GM06990 (cell line): ENCODE measurements at regions not wholly inside any gene's neighbourhood (a gene's known extent, or its start where the extent isn't known, plus 50 kb on each side); places are given as distances from the start of the nearest gene placed in this dataset.

Experiments used
- DNase-seq: peaks from one replicate; pipeline ENCODE4 v3.0.0-alpha.2; 2011; ENCODE audit not compliant: insufficient read length; ENCODE audit errors: extremely low read depth
- H3K27me3 ChIP-seq: replicated peaks from 2 replicates; pipeline ENCODE4 v1.6.0; 2011; ENCODE audit warnings: low read length; ENCODE audit not compliant: control insufficient read depth, insufficient read depth
- H3K36me3 ChIP-seq: 2 replicates; pipeline ENCODE4 v1.5.1; 2011; ENCODE audit warnings: low read length; ENCODE audit not compliant: control insufficient read depth, insufficient read depth
- H3K4me3 ChIP-seq: replicated peaks from 2 replicates; pipeline ENCODE4 v1.5.1; 2011; ENCODE audit warnings: low read depth, mild to moderate bottlenecking, control low read depth, low read length
- TF ChIP-seq, protein P1 (sequence below): IDR thresholded peaks from 2 replicates; pipeline ENCODE4 v1.5.1; 2011; ENCODE audit warnings: low read length, control low read depth, mild to moderate bottlenecking, inconsistent platforms; ENCODE audit not compliant: insufficient read depth, poor library complexity, severe bottlenecking

DNA sequence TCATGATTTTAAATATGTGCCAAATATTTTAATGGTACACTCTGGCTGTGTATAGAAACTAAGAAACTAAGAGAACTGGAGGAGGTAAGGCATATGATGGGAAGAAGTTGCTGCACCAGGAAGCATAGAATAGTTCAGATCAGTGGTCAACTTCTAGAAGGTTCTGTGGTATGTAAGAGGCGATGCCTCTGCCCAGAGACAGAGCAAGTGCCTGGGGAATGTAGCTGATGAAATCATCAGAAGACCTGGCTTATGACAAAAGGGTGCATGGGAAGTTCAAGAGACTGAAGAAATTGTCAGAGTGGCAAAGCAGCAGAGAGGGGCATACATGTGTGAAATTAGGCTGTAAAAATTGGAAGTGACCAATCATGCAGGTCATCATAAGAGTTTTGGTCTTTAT is 580.8 kb downstream of the BMP2 start:
- Histone ChIP-seq H3K27me3 (no peaks in the 10 kb centered on the region), H3K4me3 (no peak overlapping the region), H3K36me3 (no peaks in the 10 kb centered on the region)
- TF ChIP-seq, protein P1, sequence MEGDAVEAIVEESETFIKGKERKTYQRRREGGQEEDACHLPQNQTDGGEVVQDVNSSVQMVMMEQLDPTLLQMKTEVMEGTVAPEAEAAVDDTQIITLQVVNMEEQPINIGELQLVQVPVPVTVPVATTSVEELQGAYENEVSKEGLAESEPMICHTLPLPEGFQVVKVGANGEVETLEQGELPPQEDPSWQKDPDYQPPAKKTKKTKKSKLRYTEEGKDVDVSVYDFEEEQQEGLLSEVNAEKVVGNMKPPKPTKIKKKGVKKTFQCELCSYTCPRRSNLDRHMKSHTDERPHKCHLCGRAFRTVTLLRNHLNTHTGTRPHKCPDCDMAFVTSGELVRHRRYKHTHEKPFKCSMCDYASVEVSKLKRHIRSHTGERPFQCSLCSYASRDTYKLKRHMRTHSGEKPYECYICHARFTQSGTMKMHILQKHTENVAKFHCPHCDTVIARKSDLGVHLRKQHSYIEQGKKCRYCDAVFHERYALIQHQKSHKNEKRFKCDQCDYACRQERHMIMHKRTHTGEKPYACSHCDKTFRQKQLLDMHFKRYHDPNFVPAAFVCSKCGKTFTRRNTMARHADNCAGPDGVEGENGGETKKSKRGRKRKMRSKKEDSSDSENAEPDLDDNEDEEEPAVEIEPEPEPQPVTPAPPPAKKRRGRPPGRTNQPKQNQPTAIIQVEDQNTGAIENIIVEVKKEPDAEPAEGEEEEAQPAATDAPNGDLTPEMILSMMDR = no peak
- DNase-seq = no peak

DNA sequence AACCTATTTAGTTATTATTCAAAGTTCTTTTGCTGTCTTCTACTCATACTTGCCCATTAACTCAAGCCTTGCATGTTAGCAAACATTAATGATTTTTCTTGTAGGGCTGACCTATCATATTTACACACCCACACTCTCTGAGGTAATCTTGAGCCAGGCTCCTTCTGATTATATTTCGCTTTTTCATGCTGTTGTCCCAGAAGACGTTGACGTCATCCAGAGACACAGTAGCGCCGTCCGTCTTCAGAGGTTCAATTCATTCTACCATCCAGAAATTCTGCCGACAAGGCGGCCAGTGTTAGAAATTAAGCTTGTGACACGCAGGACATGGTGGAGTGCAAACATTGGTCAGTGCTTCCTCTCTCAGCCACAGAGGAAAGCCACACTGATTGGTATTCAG is 584.7 kb downstream of the BMP2 start:
- DNase-seq = no peak

DNA sequence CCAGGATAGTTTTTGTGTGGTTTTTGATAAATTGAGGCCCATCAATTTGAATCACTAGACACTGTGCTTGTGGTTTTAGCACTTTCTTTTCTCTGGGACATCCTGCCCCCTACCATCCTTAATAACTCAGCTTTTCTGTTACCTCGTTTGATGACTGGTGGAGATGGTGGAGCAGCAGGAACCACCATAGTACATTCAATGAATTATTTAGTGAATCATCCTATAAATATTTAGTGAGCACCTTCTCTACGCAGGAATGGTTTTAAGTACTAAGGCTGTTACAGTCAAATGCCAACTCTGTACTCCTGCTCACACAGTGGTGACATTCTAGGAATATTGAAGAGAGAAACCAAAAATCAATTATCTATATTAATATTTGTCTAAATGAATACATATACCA is 585.2 kb downstream of the HAO1 start:
- no peak overlapping the region for H3K4me3 ChIP-seq
- TF ChIP-seq, protein P1 = no peak
- H3K36me3 ChIP-seq = no peaks in the 10 kb centered on the region
- no peak for DNase-seq
- H3K27me3 ChIP-seq = no peaks in the 10 kb centered on the region

More for the DNA sequence above, 584.7 kb downstream of the BMP2 start:
- Histone ChIP-seq H3K36me3 (no peaks in the 10 kb centered on the region), H3K4me3 (no peak overlapping the region), H3K27me3 (no peaks in the 10 kb centered on the region)
- TF ChIP-seq, protein P1 = no peak

DNA sequence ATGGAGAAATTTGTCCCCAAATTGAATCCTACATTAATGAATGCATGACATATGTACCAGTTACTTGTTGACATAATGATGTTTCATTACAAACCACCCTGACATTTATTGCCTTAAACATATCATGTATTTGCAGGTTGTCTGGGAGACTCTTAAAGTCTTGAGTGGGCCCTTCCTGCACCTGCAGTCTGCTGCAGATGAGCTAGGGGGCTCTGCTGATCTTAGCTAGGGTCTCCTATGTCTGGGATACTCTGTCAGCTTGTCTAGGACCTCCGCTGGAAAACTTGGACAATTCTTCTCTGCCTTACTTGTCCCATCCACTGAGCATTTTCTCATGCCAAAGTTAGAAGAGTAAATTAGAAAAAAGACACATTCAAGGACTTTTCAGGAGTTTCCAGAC is 581.6 kb downstream of the HAO1 start:
- H3K4me3 ChIP-seq = no peak overlapping the region
- DNase-seq = no peak
- TF ChIP-seq, protein P1 = no peak
- H3K27me3 ChIP-seq = no peaks in the 10 kb centered on the region
- no peaks in the 10 kb centered on the region for H3K36me3 ChIP-seq

DNA sequence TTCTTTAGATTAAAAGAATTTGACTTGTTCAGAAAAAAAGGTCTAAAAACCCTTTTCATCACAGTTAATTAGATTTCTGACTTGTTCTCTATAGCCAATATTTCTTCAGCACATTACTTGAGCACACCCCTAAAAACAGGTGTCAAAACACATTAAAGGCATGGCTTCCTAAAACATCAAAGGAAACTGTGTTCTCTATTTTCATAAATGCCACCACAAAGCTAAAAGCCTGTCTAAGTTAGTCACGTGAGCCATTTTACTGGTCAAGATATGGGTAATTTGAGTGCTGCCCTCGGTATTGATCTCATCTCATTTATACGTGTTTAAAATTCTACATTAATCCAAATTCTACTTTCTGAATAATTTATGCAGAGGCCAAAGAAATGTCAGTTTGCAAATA is 580.5 kb downstream of the HAO1 start:
- no peaks in the 10 kb centered on the region for H3K27me3 ChIP-seq
- TF ChIP-seq, protein P1 = no peak
- DNase-seq = no peak

DNA sequence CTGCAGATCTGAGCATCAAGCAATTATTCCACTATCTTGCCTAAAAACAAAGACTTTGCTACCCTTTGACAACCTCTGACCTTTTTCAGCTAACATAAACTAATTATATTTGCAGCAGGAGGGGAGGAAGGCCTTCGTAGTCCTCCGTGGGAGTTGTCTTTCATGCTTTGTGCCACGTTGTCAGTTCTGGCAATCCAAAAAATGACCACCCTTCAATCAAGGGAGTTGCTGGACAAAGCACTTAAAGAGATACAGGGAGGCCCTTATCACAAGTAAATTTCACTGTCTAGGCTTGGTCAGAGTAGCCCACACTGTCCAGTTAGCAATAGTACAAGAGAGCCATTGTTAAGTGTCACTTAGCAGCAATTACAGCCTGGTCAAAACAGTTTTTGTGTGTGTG is 578.9 kb downstream of the HAO1 start:
- Histone ChIP-seq H3K4me3 (no peak overlapping the region), H3K27me3 (no peaks in the 10 kb centered on the region), H3K36me3 (no peaks in the 10 kb centered on the region)
- DNase-seq = no peak
- TF ChIP-seq, protein P1 = no peak

More for the DNA sequence above, 580.5 kb downstream of the HAO1 start:
- H3K4me3 ChIP-seq = no peak overlapping the region
- H3K36me3 ChIP-seq = no peaks in the 10 kb centered on the region
